HEK293T (cell line): ENCODE measurements at regions not wholly inside any gene's neighbourhood (a gene's known extent, or its start where the extent isn't known, plus 50 kb on each side); places are given as distances from the start of the nearest gene placed in this dataset.

Experiments used
- BHLHE40 ChIP-seq: fragments of 450-650 bp; IDR thresholded peaks from 2 replicates; pipeline ENCODE4 v1.6.1; 2016; ENCODE audit warnings: mild to moderate bottlenecking, moderate library complexity, borderline replicate concordance
- FOXA1 ChIP-seq: fragments of 450-650 bp; IDR thresholded peaks from 2 replicates; pipeline ENCODE4 v1.6.1; 2016; ENCODE audit warnings: mild to moderate bottlenecking
- HDGF ChIP-seq: fragments of 450-650 bp; IDR thresholded peaks from 2 replicates; pipeline ENCODE4 v1.6.1; 2017; ENCODE audit warnings: antibody characterized with exemption, borderline replicate concordance
- L3MBTL2 ChIP-seq: fragments of 450-650 bp; conservative IDR thresholded peaks from 2 replicates; pipeline ENCODE4 v1.6.1; 2016; ENCODE audit warnings: mild to moderate bottlenecking
- SP1 ChIP-seq: fragments of 450-650 bp; IDR thresholded peaks from 2 replicates; pipeline ENCODE4 v1.6.1; 2017
- SUZ12 ChIP-seq: fragments of 450-650 bp; IDR thresholded peaks from 2 replicates; pipeline ENCODE4 v1.6.1; 2016; ENCODE audit warnings: mild to moderate bottlenecking
- TARDBP ChIP-seq: fragments of 450-650 bp; IDR thresholded peaks from 2 replicates; pipeline ENCODE4 v1.6.1; 2016

- TF ChIP-seq HDGF = no peak
- TF ChIP-seq FOXA1 = no peak
- TF ChIP-seq SUZ12 = no peak
- no peak for TF ChIP-seq BHLHE40
- no peak for TF ChIP-seq SP1
- no peak for TF ChIP-seq TARDBP
- no peak for TF ChIP-seq L3MBTL2
Observed at GRCh38 chr5:18050345-18050744, 416.1 kb downstream of the TAF11L14 start.
